Ovary (tissue), 3 donors: ENCODE measurements at regions not wholly inside any gene's neighbourhood (a gene's known extent, or its start where the extent isn't known, plus 50 kb on each side); places are given as distances from the start of the nearest gene placed in this dataset.

ENCODE experiments used
- CTCF ChIP-seq, 3 donors: fragments of 450-650 bp in 2 of 3; fragments of 200-600 bp in 1 of 3; IDR thresholded peaks; one replicate each; pipeline versions ENCODE4 v1.5.1 to v1.8.0; 2016 to 2022; ENCODE audit warnings: antibody characterized with exemption in 3 of 3, mild to moderate bottlenecking in 1 of 3
- EP300 ChIP-seq: sonication (generic); formaldehyde crosslinking; IDR thresholded peaks from one replicate; pipeline ENCODE4 v1.6.1; 2017; ENCODE audit warnings: antibody characterized with exemption
- POLR2A ChIP-seq: fragments of 450-650 bp; IDR thresholded peaks from one replicate; pipeline ENCODE4 v1.6.1; 2017; ENCODE audit warnings: antibody characterized with exemption, mild to moderate bottlenecking, moderate library complexity
- donor health status: DM: no; HTN: no; CAD: no.

DNA sequence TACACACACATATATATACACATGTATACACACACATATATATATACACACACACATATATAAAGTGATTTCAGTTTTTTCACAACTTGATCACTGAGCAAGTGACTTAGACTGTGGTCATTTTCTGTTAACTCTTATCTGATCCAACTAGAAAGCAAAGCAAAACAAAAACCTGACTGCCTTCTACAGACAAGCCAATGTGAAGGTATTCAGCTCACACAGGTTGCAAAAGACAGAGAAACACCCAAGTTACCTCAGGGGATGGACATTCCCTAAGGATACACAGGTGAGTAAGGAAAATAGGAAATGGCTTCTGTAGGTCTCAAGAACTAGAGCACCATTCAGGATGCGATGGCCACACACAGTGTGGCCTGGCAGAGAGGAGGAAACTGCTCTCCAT is 58.4 kb upstream of the IER3 start:
- TF ChIP-seq EP300 (no peak), CTCF (IDR thresholded peaks at IDR 0.05) (no peak), POLR2A (no peak)
